ENCODE measurements at regions not wholly inside any gene's neighbourhood (a gene's known extent, or its start where the extent isn't known, plus 50 kb on each side); places are given as distances from the start of the nearest gene placed in this dataset.

DNA sequence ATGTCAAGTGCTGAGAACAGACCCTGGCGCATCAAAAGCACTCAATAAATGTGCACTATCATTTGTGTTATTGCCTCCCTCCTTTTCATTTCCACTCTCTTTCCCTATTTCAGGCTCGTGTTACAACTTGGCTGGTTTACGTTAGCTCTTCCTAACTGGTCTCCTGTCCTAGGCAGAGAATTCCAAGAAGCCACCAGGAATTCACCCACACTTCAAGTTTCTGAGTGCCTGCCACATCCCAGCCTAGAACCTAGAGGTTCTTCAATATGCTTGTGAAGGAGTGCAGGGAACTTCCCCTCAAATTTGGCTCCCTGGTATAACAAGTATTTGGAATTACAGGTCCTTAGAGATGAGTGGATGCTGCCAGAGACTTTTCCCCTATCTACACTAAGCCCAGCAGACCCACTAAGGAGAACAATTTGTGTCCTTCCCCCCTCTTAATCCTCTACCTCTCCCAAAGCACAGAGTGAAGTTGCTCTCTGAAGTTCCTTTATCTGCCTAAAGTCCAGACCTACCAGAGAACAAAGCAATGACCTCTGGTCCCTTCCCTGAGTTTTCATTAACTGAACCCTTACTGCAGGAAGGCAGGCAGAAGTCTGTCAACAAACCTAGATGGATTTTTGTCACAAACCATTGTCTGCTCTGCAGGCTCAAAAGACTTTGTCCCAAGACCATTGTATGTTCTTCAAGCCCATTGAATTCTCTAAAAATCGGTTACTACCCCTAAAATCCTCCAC lies 201.6 kb upstream of the JARID2 start:
- no peak for DNase-seq (ENCODE audit: low read depth in 3 of 3, low spot score in 2 of 3)

DNA sequence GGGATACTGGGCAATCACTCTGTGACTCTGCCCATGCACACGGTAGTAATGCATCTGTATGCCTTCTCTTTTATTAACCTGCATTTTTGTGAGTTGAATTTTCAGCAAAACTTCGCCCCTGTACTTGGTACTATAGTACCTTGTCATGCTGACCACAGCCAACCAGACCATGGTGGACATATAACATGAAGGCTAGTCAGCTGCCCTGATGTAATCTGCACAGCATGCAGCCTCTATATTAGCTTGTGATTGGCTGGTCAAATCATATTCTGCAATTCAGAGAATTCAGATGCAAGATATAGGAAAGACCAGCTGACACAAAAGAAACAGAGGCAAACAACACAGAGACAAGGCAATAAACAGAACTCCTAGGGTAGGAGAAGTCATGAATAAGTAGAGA lies 200.9 kb upstream of the JARID2 start:
- no peak for DNase-seq (ENCODE audit: low read depth in 3 of 3, low spot score in 2 of 3)

DNA sequence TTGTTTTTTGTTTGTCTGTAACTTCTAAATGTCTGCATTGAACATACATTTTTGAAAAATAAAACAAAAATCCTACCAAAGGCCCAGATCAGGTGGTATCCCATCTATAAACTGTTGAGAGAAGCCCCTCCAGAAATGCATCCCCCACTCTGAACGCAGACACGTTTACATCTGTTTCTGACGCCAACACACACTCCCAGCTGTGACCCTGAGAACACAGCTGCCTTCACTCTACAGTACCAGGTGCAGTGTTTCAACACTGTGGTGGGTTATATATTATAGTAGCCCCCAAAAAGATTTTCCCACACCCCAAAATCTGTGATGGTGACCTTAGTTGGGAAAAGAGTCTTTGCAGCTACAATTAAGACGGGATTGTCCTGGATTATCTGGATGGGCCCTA lies 199.1 kb upstream of the JARID2 start:
- no peak for DNase-seq (ENCODE audit: low read depth in 3 of 3, low spot score in 2 of 3)

DNA sequence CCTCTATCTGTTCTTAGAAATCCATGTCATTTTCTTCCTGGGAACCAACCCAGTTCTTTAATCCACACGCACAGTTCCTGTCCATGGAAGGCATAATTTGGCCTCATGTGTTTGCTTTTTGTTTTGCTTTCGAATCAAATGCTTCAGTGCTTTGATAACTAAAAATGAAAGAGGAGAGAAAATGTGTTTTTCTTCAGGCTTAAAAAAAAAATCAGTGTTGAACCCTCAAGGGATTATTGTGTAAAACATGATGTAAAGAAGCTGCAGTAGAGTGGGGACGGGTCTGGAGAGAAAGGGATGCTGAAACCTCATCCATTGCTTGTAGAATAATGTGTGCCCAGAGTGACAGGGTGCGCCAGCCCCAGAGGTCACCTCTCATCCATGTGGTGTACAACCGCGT lies 197.5 kb upstream of the JARID2 start:
- DNase-seq (ENCODE audit: low read depth in 3 of 3, low spot score in 2 of 3): no peak

DNA sequence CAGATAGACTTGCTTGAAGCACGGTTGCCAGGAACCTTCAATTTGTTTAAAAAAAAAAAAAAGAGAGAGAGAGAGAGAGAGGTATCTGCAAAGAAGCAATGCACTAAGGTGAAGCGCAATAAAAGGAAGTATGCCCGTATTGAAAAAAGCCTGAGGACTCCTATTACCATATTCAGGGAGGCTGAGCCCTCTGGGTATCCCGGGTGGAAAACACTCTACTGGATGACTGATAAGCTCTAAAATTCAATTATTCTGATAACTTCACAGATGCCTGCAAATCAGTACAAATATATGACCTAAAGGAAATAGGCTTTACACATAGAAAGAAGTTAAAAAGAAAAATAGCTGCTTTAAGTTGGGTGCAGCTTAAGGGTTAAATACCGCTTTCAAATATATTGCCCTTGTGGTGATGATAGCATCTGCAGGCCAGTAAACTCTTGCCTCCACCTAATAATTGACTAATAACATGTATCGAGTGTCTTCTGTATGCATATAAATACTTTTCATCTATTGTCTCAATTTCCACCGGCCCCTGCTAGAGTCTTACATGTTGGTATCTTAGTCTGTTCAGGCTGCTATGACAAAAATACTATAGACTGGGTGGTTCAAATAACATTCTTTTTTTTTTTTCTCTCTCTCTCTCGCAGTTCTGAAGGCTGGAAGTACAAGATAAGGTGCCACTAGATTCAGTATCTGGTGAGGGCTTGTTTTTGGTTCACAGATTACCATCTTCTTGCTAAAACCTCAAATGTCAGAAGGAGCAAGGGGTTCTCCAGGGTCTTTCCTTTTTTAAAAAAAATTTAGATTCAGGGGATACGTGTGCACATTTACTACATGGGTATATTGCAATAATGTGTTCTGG lies 187.4 kb upstream of the JARID2 start:
- DNase-seq (ENCODE audit: low read depth in 3 of 3, low spot score in 2 of 3): no peak

DNA sequence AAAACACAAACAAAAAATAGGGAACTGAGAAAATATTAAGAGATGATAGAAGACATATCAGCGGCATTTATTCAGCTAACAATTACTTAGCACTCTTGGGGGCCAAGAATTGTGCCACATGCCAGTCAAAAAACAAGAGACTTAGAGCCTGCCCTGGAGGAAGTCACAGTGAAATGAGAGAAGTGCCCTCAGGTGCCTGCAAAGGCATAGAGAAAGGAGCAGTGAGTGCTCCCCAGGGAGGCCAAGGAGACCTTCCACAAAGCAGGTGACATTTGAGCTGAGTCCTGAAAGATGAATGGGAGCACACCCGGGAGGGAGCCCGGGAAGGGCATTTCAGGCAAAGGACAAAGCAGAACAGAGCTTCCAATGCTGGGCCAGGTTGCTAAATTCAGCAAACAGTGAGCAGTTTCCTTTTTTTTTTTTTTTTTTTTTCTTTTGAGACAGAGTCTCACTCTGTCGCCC lies 184.7 kb upstream of the JARID2 start:
- no peak for DNase-seq (ENCODE audit: low read depth in 3 of 3, low spot score in 2 of 3)

DNA sequence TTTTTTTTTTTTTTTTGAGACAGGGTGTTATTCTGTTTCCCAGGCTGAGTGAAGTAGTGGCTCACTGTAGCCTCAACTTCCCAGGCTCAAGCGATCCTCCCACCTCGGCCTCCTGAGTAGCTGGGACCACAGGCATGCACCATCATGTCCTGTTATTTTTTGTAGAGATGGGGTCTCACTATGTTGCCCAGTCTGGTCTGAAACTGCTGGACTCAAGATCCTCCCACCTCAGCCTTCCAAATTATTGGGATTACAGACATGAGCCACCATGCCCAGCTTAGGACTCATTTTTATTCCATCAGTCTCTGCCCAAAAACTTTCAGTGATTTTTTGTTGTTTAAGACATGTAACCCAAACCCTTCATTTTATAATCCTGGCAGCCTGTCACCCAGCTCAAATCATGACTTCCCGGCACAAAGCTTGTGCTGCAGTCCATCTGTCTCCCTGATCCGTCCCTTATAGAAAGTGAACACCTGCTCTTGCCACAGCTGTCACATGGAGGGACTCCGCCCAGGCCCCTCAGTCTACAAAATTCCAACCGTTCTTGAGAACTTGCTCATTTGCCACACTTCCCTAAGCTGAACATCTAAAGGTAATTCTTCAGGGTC lies 183.9 kb upstream of the JARID2 start:
- DNase-seq (ENCODE audit: low read depth in 3 of 3, low spot score in 2 of 3): no peak

DNA sequence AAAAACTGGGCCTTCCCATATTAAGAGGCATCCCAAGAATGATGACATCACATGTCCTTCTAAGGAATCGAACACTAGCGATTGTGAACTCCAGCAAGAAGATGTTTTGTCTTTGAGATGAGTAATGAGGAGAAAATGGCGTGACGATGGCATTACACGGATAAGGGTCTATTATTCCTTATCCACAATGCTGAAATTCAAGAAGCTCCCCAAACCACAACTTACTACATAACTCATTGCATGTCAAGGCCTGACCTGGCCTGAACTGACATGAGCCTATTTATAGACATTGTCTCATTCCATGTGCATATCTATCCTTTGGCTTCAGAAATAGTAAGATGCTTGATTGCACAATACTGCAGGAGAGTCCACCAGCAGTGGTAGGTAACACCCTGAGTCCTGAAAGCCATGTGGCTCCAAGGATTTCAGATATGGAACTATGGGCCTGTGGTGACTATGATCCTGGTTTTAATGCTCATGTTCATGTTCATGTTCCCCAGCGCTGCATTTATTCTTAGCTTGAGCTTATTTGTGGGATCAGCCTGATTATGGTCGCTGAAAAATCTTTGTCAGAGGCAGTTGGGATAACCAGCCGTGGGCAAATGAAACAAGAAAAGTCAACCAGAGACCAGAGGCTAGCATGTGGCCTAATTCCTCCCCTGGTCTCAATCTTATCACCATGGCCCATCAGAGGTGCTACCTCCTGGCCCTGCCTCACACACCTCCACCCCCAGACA lies 183.2 kb upstream of the JARID2 start:
- no peak for DNase-seq (ENCODE audit: low read depth in 3 of 3, low spot score in 2 of 3)

DNA sequence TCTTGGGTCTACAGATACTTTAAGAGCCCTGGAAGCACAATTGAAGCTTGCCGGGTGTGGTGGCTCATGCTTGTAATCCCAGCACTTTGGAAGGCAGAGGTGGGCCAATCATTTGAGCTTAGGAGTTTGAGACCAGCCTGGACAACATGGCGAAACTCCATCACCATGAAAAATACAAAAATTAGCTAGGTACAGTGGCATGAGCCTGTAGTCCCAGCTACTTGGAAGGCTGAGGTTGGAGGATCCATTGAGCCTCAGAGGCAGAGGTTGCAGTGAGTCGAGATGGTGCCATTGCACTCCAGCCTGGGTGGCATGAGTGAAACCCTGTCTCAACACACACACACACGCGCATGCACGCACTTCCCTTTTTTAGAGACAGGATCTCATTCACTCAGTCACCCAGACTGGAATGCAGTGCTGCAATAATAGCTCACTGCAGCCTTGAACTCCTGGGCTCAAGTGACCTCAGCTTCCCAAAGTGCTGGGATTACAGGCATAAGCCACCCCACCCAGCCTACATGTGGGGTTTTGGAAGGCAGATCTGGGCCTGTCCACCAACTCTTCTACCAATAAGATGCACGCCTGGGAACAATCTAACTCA lies 182.5 kb upstream of the JARID2 start:
- no peak for DNase-seq (ENCODE audit: low read depth in 3 of 3, low spot score in 2 of 3)

DNA sequence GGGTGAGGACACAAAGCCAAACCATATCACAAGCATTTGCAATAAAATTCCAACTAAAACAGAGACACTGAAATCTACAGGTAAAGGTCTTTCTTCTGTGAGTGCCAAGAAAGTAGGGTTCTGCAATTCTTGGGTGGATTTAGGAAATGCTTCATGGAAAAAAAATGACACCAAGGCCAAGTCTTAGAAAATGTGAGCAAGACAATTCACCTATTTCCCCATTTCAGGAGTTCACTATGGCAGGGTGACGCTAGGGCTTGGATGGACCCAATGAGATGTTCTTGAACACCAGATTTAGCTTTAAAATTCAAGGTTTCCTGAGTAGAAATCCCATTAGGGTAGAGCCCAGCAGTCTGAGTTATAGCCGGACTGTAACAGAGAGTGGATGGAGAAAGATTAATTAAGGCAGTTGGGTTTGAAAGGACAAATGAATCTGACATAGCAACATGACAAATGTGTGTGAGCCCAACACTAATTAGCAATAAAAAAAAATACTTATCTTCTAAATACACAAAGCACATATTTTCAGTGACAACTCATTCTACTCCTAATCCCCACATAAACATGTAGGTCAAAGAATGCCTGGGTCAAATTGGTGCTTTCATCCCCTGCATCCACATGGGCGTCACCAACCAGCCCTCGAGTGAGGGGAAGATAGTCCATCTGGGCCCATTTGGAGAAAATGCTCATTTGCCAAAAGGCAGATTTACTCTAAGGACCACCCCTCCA lies 180.4 kb upstream of the JARID2 start:
- peak; percentile 67 to 82 (median 74) for DNase-seq (ENCODE audit: low read depth in 3 of 3, low spot score in 2 of 3)

DNA sequence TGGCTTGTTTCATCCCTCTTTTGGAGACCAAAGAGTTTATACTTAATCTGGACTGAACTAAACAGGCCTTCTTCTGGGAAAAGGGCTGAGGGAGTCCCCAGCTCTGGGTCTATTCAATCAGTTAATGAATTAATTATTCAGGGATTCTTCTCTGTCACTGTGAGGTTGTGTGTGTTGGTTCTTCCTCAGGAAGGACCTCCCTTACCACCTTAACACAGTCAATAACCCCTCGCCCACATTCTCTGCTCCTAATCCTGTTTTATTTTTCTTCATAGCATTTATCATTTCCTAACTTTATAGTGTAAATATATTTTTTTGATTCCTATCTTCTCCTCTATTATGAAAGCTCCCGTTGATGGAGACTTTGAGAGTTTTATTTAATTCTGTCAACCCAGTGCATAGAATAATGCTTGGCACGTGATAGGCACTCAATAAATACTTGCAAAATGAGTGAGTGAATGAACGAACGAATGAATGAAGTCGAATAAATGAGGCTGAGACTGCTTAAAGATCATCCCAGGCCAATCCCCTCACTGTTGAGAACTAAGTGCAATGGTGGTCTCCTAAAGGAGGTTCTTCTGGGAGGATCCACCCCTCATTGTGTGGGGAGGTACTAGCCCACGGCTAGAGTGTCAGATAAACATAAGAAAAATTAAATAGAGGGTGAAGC lies 179.6 kb upstream of the JARID2 start:
- no peak for DNase-seq (ENCODE audit: low read depth in 3 of 3, low spot score in 2 of 3)

DNA sequence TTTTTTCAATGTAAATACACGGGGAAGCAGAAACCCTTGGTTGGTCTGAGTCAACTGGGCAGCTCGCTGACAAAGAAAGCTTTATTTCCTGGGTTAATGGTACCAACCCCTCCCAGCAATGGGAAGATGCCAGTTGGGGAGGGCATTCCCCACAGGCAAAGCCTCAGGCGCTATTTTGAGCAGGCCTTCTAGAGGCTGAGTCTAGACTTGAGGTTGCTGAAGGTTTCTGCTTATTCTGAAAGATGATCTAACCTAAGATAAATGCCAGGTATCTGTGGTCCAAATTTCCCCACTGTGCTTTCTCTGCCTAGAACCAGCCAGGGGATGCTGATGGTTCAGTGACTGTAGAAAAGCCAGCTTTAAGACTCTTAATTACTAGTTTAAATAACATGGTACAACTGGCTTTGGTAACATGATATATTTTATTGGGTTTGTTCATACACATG lies 172.5 kb upstream of the JARID2 start:
- DNase-seq (ENCODE audit: low read depth in 3 of 3, low spot score in 2 of 3): no peak

DNA sequence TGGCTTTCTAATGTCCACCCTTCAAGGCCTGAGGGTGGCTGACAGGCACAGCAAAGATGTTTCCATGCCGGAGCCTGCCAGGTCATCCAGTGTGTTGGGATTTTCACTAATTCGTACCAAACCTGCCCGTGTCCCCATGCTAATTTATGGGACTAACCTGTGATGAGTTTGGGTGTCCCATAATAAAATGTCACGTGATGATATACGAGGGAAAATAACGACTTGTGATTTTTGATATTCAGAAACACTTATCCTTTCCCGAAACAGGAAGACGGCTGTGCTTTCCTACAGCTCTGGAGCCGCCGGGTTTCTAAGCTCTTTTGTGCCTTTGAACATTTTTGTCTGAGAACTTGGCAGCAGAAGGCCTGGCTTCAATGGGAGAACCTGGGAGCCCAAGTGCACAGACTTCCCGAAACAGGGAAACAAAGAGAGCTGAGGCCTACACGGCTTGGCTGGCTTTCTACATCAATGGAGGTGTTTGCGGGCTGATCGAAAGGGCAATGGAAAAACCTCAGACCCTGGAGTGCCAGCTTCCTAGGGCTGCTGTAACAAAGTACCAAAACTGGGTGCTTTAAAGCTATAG lies 171.9 kb upstream of the JARID2 start:
- DNase-seq (ENCODE audit: low read depth in 3 of 3, low spot score in 2 of 3): no peak

DNA sequence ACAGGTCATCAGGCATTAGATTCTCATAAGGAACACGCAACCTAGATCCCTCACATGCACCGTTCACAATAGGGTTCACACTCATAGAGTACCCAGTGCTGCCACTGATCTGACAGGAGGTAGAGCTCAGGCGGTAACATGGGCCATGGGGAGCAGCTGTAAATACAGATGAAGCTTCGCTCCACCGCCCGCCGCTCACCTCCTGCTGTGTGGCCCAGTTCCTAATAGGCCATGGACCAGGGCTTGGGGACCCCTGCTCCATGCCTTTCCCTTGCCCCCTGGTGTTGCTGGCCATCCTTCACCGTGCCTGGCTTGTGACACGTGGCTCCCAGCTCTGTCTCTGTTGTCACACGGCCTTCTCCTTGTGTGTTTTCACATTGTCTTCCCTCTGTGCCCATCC lies 171.1 kb upstream of the JARID2 start:
- DNase-seq (ENCODE audit: low read depth in 3 of 3, low spot score in 2 of 3): no peak

DNA sequence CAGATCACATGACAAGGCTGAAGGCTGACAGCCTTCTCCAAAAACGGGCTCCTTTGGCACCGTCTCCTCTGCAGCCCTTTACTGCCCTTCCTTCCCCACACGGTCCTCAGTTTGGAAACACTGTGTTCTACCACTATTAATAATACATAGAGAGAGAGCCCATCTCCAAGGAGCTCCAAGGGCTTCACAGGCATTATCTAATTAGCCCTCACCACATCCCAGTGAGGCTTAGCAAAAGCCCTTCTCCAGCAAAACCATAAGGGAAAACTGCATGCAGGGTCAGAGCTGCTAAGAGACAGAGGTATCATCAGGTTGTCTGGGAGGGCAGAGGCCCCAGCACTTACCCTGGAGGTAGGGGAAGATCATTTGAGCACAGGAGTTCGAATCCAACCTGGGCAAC lies 169.3 kb upstream of the JARID2 start:
- DNase-seq (ENCODE audit: low read depth in 3 of 3, low spot score in 2 of 3): no peak

DNA sequence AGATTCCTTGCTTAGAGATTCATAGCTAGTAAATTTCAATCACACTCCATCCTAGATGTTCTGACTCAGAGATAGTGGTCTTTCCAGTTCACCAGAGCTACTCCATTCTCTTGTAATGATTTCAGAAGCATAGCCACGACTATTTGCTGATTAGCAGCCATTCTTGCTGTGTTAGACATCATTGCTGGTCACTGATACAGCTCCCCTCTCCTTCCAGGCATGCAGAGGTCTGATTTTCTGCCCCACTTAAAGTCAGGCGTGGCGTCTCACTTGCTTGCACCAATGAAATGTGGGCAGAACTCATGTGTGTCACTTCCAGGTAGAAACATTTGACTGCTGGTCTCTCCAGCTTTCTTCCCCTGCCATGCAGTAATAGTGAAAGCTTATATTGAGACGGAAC lies 168.9 kb upstream of the JARID2 start:
- DNase-seq (ENCODE audit: low read depth in 3 of 3, low spot score in 2 of 3): no peak

DNA sequence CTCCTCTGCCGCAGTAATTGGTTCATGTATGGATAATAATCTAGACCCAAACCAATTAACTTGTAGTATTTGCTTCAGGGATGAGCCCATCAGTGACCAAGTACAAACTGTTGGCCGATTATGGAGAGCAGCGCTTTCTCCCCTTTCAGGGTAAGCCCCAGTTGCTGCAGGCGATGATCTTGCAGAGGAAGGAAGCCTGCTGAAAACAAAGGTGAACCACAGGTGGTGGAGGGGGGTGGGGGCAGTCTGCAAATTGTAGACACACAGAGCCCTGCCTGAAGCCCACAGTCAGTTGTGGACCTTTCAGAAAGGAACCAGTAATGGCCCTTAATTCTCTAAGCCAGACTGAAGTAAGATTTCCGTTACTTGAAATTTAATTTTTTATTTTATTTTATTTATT lies 167.9 kb upstream of the JARID2 start:
- no peak for DNase-seq (ENCODE audit: low read depth in 3 of 3, low spot score in 2 of 3)

DNA sequence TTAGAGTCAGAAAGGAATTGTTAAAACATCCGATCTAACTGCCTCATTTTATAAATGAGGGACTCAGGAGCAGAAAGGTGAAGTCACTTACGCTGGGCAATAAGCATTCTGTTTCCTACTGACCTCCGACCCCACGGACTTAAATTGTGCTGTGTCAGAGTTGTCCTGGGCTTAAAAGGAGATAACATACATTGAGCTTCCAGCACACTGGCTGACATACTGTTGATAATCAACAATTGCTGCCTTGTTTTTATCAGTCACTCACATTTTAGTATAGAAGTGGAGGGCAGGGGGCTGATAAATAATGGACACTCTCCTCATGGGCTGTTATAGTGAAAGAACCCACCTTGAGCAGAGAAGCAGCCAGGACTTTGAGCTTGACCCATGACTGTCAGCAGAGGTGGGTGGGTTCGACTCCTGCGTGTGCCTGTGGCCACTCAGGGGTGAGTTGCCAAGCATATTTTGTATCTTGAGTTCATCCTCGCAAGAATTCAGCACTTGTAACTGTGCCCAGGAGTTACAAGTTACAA lies 166.5 kb upstream of the JARID2 start:
- DNase-seq (ENCODE audit: low read depth in 3 of 3, low spot score in 2 of 3): no peak

DNA sequence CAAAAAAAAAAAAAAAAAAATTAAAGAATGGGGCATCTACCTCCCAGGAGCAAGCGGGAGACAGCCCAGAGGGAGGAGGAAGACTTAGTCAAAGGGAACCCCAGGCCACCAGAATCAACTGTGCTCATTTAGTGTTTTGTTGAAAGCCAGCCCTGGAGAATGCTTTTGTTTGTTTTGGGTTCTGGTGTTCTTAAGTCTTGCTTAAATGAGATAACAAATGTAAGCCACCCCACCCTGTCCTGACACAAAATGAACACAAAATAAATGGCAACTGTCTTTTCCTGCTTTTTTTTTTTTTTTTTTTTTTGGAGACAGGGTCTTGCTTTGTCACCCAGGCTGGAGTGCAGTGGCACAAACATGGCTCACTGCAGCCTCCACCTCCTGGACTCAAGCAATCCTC lies 165.0 kb upstream of the JARID2 start:
- DNase-seq (ENCODE audit: low read depth in 3 of 3, low spot score in 2 of 3): no peak

Measured in right renal cortex interstitium (tissue), 3 donors.